ENCODE measurements at regions not wholly inside any gene's neighbourhood (a gene's known extent, or its start where the extent isn't known, plus 50 kb on each side); places are given as distances from the start of the nearest gene placed in this dataset.

- no peak for TF ChIP-seq EZH2 (IDR thresholded peaks at IDR 0.05; ENCODE audit: low read depth)
- no peaks in the 10 kb centered on the region for H4K20me1 ChIP-seq (ENCODE audit: insufficient read depth)
- no peaks in the 10 kb centered on the region for H3K27me3 ChIP-seq (ENCODE audit: insufficient read depth, low read depth)
- DNase-seq = no peak
- H3K36me3 ChIP-seq (ENCODE audit: low read depth) = no peaks in the 10 kb centered on the region
- ChIA-PET POLR2A (ENCODE audit: unreplicated experiment) (interaction anchor here (0.7 kb wide), 1 partner anchor 145 kb away, joined by 6 read pairs; no protein-coding TSS in a partner anchor), CTCF (no interaction called here)
- H3K4me3 ChIP-seq = no peak overlapping the region
- no peak overlapping the region for H3K4me2 ChIP-seq
- intact Hi-C loops (cut with micrococcal nuclease; ENCODE audit: unreplicated experiment) = no loop called here
- no TSS peak for BruUV-seq (replicated peaks)
- H3K79me2 ChIP-seq (ENCODE audit: low read depth) = no peaks in the 10 kb centered on the region
- no peaks in the 10 kb centered on the region for H3K9me3 ChIP-seq (ENCODE audit: insufficient read depth, low read depth)
- no peak overlapping the region for H3K27ac ChIP-seq
- H3F3A ChIP-seq (ENCODE audit: insufficient read depth, low read depth) = no peaks in the 10 kb centered on the region
- H3K4me1 ChIP-seq (replicated peaks; ENCODE audit: insufficient read depth) = no peaks in the 10 kb centered on the region
- H3K9me2 ChIP-seq (ENCODE audit: insufficient read depth) = no peaks in the 10 kb centered on the region
- no peak overlapping the region for H2AFZ ChIP-seq
Measured at GRCh38 chr2:77813599-77813998, 291.4 kb upstream of the LRRTM4 start.

GRCh38 chr2:77816618-77817017, 294.4 kb upstream of the LRRTM4 start:
- POLR2A ChIA-PET (ENCODE audit: unreplicated experiment) = no interaction called here
- CTCF ChIA-PET = no interaction called here
- Histone ChIP-seq H3K4me2 (no peak overlapping the region), H3K4me3 (no peak overlapping the region), H3K79me2 (ENCODE audit: low read depth) (no peaks in the 10 kb centered on the region), H3K27ac (no peak overlapping the region), H3K4me1 (replicated peaks; ENCODE audit: insufficient read depth) (no peaks in the 10 kb centered on the region), H3F3A (ENCODE audit: insufficient read depth, low read depth) (no peaks in the 10 kb centered on the region), H3K9me2 (ENCODE audit: insufficient read depth) (no peaks in the 10 kb centered on the region), H3K27me3 (ENCODE audit: insufficient read depth, low read depth) (no peaks in the 10 kb centered on the region), H2AFZ (no peak overlapping the region), H3K9me3 (ENCODE audit: insufficient read depth, low read depth) (no peaks in the 10 kb centered on the region), H3K36me3 (ENCODE audit: low read depth) (no peaks in the 10 kb centered on the region), H4K20me1 (ENCODE audit: insufficient read depth) (no peaks in the 10 kb centered on the region)
- intact Hi-C loops (cut with micrococcal nuclease; ENCODE audit: unreplicated experiment) = no loop called here
- DNase-seq = no peak
- no peak for TF ChIP-seq EZH2 (IDR thresholded peaks at IDR 0.05; ENCODE audit: low read depth)
- TF ChIP-seq CTCF (conservative IDR thresholded peaks at IDR 0.05) = no peak
- no TSS peak for BruUV-seq (replicated peaks)

- no peaks in the 10 kb centered on the region for H3F3A ChIP-seq (ENCODE audit: insufficient read depth, low read depth)
- no peak overlapping the region for H2AFZ ChIP-seq
- no peaks in the 10 kb centered on the region for H3K9me2 ChIP-seq (ENCODE audit: insufficient read depth)
- intact Hi-C loops (cut with micrococcal nuclease; ENCODE audit: unreplicated experiment) = no loop called here
- no peak overlapping the region for H3K4me3 ChIP-seq
- no peak overlapping the region for H3K27ac ChIP-seq
- POLR2A ChIA-PET (ENCODE audit: unreplicated experiment) = no interaction called here
- CTCF ChIA-PET = no interaction called here
- no peaks in the 10 kb centered on the region for H3K4me1 ChIP-seq (replicated peaks; ENCODE audit: insufficient read depth)
- TF ChIP-seq EZH2 (IDR thresholded peaks at IDR 0.05; ENCODE audit: low read depth) (no peak), CTCF (conservative IDR thresholded peaks at IDR 0.05) (no peak)
- H3K36me3 ChIP-seq (ENCODE audit: low read depth) = no peaks in the 10 kb centered on the region
- no peak overlapping the region for H3K4me2 ChIP-seq
- H3K9me3 ChIP-seq (ENCODE audit: insufficient read depth, low read depth) = no peaks in the 10 kb centered on the region
- no peaks in the 10 kb centered on the region for H3K79me2 ChIP-seq (ENCODE audit: low read depth)
- no TSS peak for BruUV-seq (replicated peaks)
- no peaks in the 10 kb centered on the region for H3K27me3 ChIP-seq (ENCODE audit: insufficient read depth, low read depth)
- no peaks in the 10 kb centered on the region for H4K20me1 ChIP-seq (ENCODE audit: insufficient read depth)
- DNase-seq = no peak
Measured at GRCh38 chr2:77818186-77818585, 296.0 kb upstream of the LRRTM4 start.

- H3K4me3 ChIP-seq = no peak overlapping the region
- H4K20me1 ChIP-seq (ENCODE audit: insufficient read depth) = no peaks in the 10 kb centered on the region
- TF ChIP-seq CTCF (conservative IDR thresholded peaks at IDR 0.05) (no peak), EZH2 (IDR thresholded peaks at IDR 0.05; ENCODE audit: low read depth) (no peak)
- DNase-seq = no peak
- no peaks in the 10 kb centered on the region for H3K4me1 ChIP-seq (replicated peaks; ENCODE audit: insufficient read depth)
- H3K79me2 ChIP-seq (ENCODE audit: low read depth) = no peaks in the 10 kb centered on the region
- intact Hi-C loops (cut with micrococcal nuclease; ENCODE audit: unreplicated experiment) = no loop called here
- H2AFZ ChIP-seq = no peak overlapping the region
- CTCF ChIA-PET = no interaction called here
- H3K9me3 ChIP-seq (ENCODE audit: insufficient read depth, low read depth) = no peaks in the 10 kb centered on the region
- H3K9me2 ChIP-seq (ENCODE audit: insufficient read depth) = no peaks in the 10 kb centered on the region
- no peak overlapping the region for H3K4me2 ChIP-seq
- H3K27ac ChIP-seq = no peak overlapping the region
- no peaks in the 10 kb centered on the region for H3F3A ChIP-seq (ENCODE audit: insufficient read depth, low read depth)
- H3K36me3 ChIP-seq (ENCODE audit: low read depth) = no peaks in the 10 kb centered on the region
- H3K27me3 ChIP-seq (ENCODE audit: insufficient read depth, low read depth) = no peaks in the 10 kb centered on the region
- no TSS peak for BruUV-seq (replicated peaks)
- POLR2A ChIA-PET (ENCODE audit: unreplicated experiment) = no interaction called here
Measured at GRCh38 chr2:77823028-77823427, 300.9 kb upstream of the LRRTM4 start.

Data from PC-9 (cell line).